ENCODE measurements at regions not wholly inside any gene's neighbourhood (a gene's known extent, or its start where the extent isn't known, plus 50 kb on each side); places are given as distances from the start of the nearest gene placed in this dataset.

DNA sequence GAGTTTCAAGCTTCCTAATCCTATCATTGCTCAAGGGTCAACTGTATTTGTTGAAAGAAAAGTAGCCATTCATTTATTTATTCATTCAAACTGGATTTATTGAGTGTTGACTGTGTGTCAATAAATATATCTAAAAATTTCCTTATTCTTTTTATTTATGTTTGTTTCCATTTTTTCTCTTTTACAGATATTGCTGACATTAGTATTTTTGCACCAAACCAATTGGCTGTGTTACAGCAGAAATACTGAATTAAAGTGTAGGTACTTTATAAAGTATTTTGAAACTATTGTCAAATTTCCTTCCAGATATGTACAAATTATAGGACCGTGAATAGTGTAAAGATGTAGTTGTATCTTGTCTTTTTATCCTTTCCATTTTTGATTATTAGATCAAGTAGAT, 692.0 kb upstream of the SLC10A2 start:
- Histone ChIP-seq H3K27me3 (ENCODE audit: insufficient read depth, low read length) (no peaks in the 10 kb centered on the region), H3K27ac (ENCODE audit: low read depth, low read length) (no peak overlapping the region), H2AFZ (ENCODE audit: low read length) (no peak overlapping the region), H3K4me1 (ENCODE audit: insufficient read depth, low read length) (no peaks in the 10 kb centered on the region), H4K20me1 (ENCODE audit: insufficient read depth, low read length) (no peaks in the 10 kb centered on the region), H3K9me3 (ENCODE audit: low read depth, low read length) (no peaks in the 10 kb centered on the region), H3K4me3 (ENCODE audit: insufficient read depth, low read length) (no peak overlapping the region), H3K36me3 (ENCODE audit: insufficient read depth, low read length) (no peaks in the 10 kb centered on the region), H3K79me2 (ENCODE audit: insufficient read depth, low read length) (no peaks in the 10 kb centered on the region), H3K4me2 (ENCODE audit: insufficient read depth, low read length) (no peak overlapping the region)
- TF ChIP-seq, protein P1, sequence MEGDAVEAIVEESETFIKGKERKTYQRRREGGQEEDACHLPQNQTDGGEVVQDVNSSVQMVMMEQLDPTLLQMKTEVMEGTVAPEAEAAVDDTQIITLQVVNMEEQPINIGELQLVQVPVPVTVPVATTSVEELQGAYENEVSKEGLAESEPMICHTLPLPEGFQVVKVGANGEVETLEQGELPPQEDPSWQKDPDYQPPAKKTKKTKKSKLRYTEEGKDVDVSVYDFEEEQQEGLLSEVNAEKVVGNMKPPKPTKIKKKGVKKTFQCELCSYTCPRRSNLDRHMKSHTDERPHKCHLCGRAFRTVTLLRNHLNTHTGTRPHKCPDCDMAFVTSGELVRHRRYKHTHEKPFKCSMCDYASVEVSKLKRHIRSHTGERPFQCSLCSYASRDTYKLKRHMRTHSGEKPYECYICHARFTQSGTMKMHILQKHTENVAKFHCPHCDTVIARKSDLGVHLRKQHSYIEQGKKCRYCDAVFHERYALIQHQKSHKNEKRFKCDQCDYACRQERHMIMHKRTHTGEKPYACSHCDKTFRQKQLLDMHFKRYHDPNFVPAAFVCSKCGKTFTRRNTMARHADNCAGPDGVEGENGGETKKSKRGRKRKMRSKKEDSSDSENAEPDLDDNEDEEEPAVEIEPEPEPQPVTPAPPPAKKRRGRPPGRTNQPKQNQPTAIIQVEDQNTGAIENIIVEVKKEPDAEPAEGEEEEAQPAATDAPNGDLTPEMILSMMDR (IDR thresholded peaks at IDR 0.05; ENCODE audit: extremely low read depth, low read depth, low read length): no peak
- DNase-seq (ENCODE audit: insufficient read length, low spot score, missing footprints): no peak

GRCh38 chr13:103757361-103757760, 691.1 kb upstream of the SLC10A2 start:
- Histone ChIP-seq H3K36me3 (ENCODE audit: insufficient read depth, low read length) (no peaks in the 10 kb centered on the region), H3K4me2 (ENCODE audit: insufficient read depth, low read length) (no peak overlapping the region), H3K27ac (ENCODE audit: low read depth, low read length) (no peak overlapping the region), H3K27me3 (ENCODE audit: insufficient read depth, low read length) (no peaks in the 10 kb centered on the region), H3K79me2 (ENCODE audit: insufficient read depth, low read length) (no peaks in the 10 kb centered on the region), H4K20me1 (ENCODE audit: insufficient read depth, low read length) (no peaks in the 10 kb centered on the region), H3K4me1 (ENCODE audit: insufficient read depth, low read length) (no peaks in the 10 kb centered on the region), H2AFZ (ENCODE audit: low read length) (no peak overlapping the region), H3K4me3 (ENCODE audit: insufficient read depth, low read length) (no peak overlapping the region), H3K9me3 (ENCODE audit: low read depth, low read length) (no peaks in the 10 kb centered on the region)
- DNase-seq (ENCODE audit: insufficient read length, low spot score, missing footprints): no peak
- TF ChIP-seq, protein P1 (IDR thresholded peaks at IDR 0.05; ENCODE audit: extremely low read depth, low read depth, low read length): no peak

DNA sequence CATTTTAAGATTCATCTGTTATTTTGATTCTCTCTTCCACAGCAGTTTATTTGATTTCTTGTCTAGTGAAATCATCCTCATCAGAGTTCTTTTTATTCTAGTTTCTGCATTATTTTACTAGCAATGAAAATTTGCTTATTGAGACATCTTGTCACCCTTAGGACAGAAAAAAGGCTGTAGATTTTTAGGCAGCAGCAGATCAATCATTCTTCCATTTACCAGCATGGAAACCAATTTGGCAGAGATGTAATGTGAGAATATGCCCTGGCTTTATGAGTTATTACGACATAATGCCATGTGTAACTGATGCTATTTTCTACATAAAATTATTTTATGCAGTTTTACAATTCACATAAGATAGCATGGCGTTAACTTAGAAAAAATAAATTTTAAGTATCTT, 688.6 kb upstream of the SLC10A2 start:
- H3K36me3 ChIP-seq (ENCODE audit: insufficient read depth, low read length): no peaks in the 10 kb centered on the region
- H2AFZ ChIP-seq (ENCODE audit: low read length): no peak overlapping the region
- H3K4me1 ChIP-seq (ENCODE audit: insufficient read depth, low read length): no peaks in the 10 kb centered on the region
- H3K9me3 ChIP-seq (ENCODE audit: low read depth, low read length): no peaks in the 10 kb centered on the region
- H3K79me2 ChIP-seq (ENCODE audit: insufficient read depth, low read length): no peaks in the 10 kb centered on the region
- no peak for DNase-seq (ENCODE audit: insufficient read length, low spot score, missing footprints)
- H3K27ac ChIP-seq (ENCODE audit: low read depth, low read length): no peak overlapping the region
- no peaks in the 10 kb centered on the region for H4K20me1 ChIP-seq (ENCODE audit: insufficient read depth, low read length)
- H3K4me2 ChIP-seq (ENCODE audit: insufficient read depth, low read length): no peak overlapping the region
- no peak overlapping the region for H3K4me3 ChIP-seq (ENCODE audit: insufficient read depth, low read length)
- TF ChIP-seq, protein P1 (IDR thresholded peaks at IDR 0.05; ENCODE audit: extremely low read depth, low read depth, low read length): no peak
- H3K27me3 ChIP-seq (ENCODE audit: insufficient read depth, low read length): no peaks in the 10 kb centered on the region

DNA sequence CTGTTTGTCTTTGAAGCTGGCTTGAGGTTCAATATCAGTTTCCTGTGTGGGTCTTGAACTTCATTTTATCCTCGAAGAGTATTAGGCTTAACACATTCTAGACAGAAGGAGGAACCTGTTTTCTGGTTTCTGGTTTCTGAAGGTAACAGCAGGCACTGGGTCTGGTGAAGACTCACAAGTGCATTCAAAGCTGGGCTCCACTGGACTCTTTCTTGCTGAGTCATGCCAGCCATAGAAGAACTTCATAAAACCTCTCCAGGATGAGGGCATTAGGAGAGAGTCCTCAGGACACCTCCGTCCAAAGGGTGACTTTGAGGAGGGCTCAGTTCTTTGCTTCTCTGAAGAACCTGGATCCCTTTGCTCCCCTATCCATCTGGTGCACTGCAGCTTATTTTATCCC, 668.6 kb upstream of the SLC10A2 start:
- no peaks in the 10 kb centered on the region for H3K9me3 ChIP-seq (ENCODE audit: low read depth, low read length)
- DNase-seq (ENCODE audit: insufficient read length, low spot score, missing footprints): no peak
- H2AFZ ChIP-seq (ENCODE audit: low read length): no peak overlapping the region
- TF ChIP-seq, protein P1 (IDR thresholded peaks at IDR 0.05; ENCODE audit: extremely low read depth, low read depth, low read length): no peak
- no peak overlapping the region for H3K4me3 ChIP-seq (ENCODE audit: insufficient read depth, low read length)
- H3K27me3 ChIP-seq (ENCODE audit: insufficient read depth, low read length): no peaks in the 10 kb centered on the region
- no peaks in the 10 kb centered on the region for H3K36me3 ChIP-seq (ENCODE audit: insufficient read depth, low read length)
- no peaks in the 10 kb centered on the region for H3K79me2 ChIP-seq (ENCODE audit: insufficient read depth, low read length)
- H3K4me1 ChIP-seq (ENCODE audit: insufficient read depth, low read length): no peaks in the 10 kb centered on the region
- H3K4me2 ChIP-seq (ENCODE audit: insufficient read depth, low read length): no peak overlapping the region
- no peaks in the 10 kb centered on the region for H4K20me1 ChIP-seq (ENCODE audit: insufficient read depth, low read length)
- no peak overlapping the region for H3K27ac ChIP-seq (ENCODE audit: low read depth, low read length)

All from osteoblast (primary cell).